Stomach (tissue), 8 donors: ENCODE measurements at regions not wholly inside any gene's neighbourhood (a gene's known extent, or its start where the extent isn't known, plus 50 kb on each side); places are given as distances from the start of the nearest gene placed in this dataset.

Experiments used
- DNase-seq, 2 donors: peaks; one replicate each; pipeline versions ENCODE4 v3.0.0 to v3.0.0-alpha.2; 2013 to 2019
- H3K27ac ChIP-seq, 5 donors: fragments of 200-600 bp in 4 of 5; sonication (generic) in 4 of 5; one replicate each; pipeline ENCODE4 v1.5.1; 2013 to 2019; ENCODE audit warnings: mild to moderate bottlenecking in 1 of 5, moderate library complexity in 1 of 5
- H3K27me3 ChIP-seq, 3 donors: fragments of 200-600 bp; sonication (generic); one replicate each; pipeline ENCODE4 v1.5.1; 2017 to 2019; ENCODE audit warnings: mixed run types in 1 of 3
- H3K36me3 ChIP-seq, 4 donors: fragments of 200-600 bp; sonication (generic); 1 replicate in 3 of 4; 2 replicates in 1 of 4; pipeline ENCODE4 v1.5.1; 2016 to 2019
- H3K4me1 ChIP-seq, 4 donors: fragments of 200-600 bp; sonication (generic); one replicate each; pipeline ENCODE4 v1.5.1; 2016 to 2019
- H3K4me3 ChIP-seq, 4 donors: fragments of 200-600 bp; sonication (generic) in 3 of 4; one replicate each; pipeline ENCODE4 v1.5.1; 2016 to 2019; ENCODE audit warnings: mild to moderate bottlenecking in 1 of 4
- H3K9me3 ChIP-seq, 4 donors: fragments of 200-600 bp; sonication (generic); one replicate each; pipeline ENCODE4 v1.5.1; 2016 to 2019
- CTCF ChIP-seq, 7 experiments: fragments of 450-650 bp in 4 of 7; fragments of 200-600 bp in 3 of 7; sonication (generic) in 3 of 7; IDR thresholded peaks; one replicate each; pipeline ENCODE4 v1.5.1; 2016 to 2019; ENCODE audit warnings: antibody characterized with exemption in 7 of 7, control low read depth in 2 of 7, mild to moderate bottlenecking in 1 of 7
- EP300 ChIP-seq: sonication (generic); formaldehyde crosslinking; IDR thresholded peaks from one replicate; pipeline ENCODE4 v1.6.1; 2017; ENCODE audit warnings: antibody characterized with exemption
- POLR2A ChIP-seq, 4 donors: fragments of 450-650 bp; IDR thresholded peaks; one replicate each; pipeline ENCODE4 v1.6.1; 2016; ENCODE audit warnings: antibody characterized with exemption in 4 of 4, control low read depth in 2 of 4, mild to moderate bottlenecking in 1 of 4, moderate library complexity in 1 of 4
- POLR2AphosphoS5 ChIP-seq, 3 donors: sonication (generic); formaldehyde crosslinking; IDR thresholded peaks; one replicate each; pipeline ENCODE4 v1.6.1; 2016; ENCODE audit warnings: antibody characterized with exemption in 3 of 3
- WGBS, 5 donors: extraction: QIAGEN DNeasy Blood & Tissue Kit in 3 of 5; methylation state at CpG; one replicate each; pipeline versions ENCODE4 v1.1.5 to v1.1.7; 2013 to 2018; 5-methylcytosine and 5-hydroxymethylcytosine counted together
- intact Hi-C: fragments of 100-400 bp; cut with DNase I; formaldehyde crosslinking; loops from one replicate; pipeline ENCODE4 v1.15.1; 2023; ENCODE audit warnings: low total_unique reads
- donor health status: healthy with polysubstance abuse.
- donor health status: Bipolar disorder and iron deficiency.
- donor health status: healthy.

GRCh38 chr19:31111741-31112140 is 237.5 kb downstream of the TSHZ3 start:
- Histone ChIP-seq H3K4me3 (no peak overlapping the region), H3K36me3 (no peaks in the 10 kb centered on the region), H3K9me3 (no peaks in the 10 kb centered on the region), H3K4me1 (no peaks in the 10 kb centered on the region), H3K27me3 (peaks cover 0 to 34% (median 0%) of the 10 kb centered on the region in 3 donors), H3K27ac (no peak overlapping the region)
- DNase-seq = no peak
- no peak for TF ChIP-seq POLR2AphosphoS5 (IDR thresholded peaks at IDR 0.05)
- TF ChIP-seq EP300 = no peak
- TF ChIP-seq CTCF (IDR thresholded peaks at IDR 0.05) = no peak
- TF ChIP-seq POLR2A (IDR thresholded peaks at IDR 0.05) = no peak
- WGBS, 5 donors = 64 to 84% (median 78%) methylated on average over 3 of the region's 3 CpGs
- intact Hi-C loops = no loop called here

- TF ChIP-seq POLR2AphosphoS5 (IDR thresholded peaks at IDR 0.05) (no peak), CTCF (IDR thresholded peaks at IDR 0.05) (no peak), EP300 (no peak), POLR2A (IDR thresholded peaks at IDR 0.05) (no peak)
- intact Hi-C loops = no loop called here
- Histone ChIP-seq H3K27me3 (peaks cover 0 to 34% (median 0%) of the 10 kb centered on the region in 3 donors), H3K4me1 (no peaks in the 10 kb centered on the region), H3K4me3 (no peak overlapping the region), H3K36me3 (no peaks in the 10 kb centered on the region), H3K27ac (no peak overlapping the region), H3K9me3 (no peaks in the 10 kb centered on the region)
- 51 to 66% (median 60%) methylated on average over 5 of the region's 5 CpGs for WGBS, 5 donors
- DNase-seq = no peak
Measured at GRCh38 chr19:31110336-31110735, 238.9 kb downstream of the TSHZ3 start.

GRCh38 chr19:31109636-31110035 is 239.6 kb downstream of the TSHZ3 start:
- TF ChIP-seq EP300 (no peak), POLR2AphosphoS5 (IDR thresholded peaks at IDR 0.05) (no peak), CTCF (IDR thresholded peaks at IDR 0.05) (no peak), POLR2A (IDR thresholded peaks at IDR 0.05) (no peak)
- Histone ChIP-seq H3K4me1 (no peaks in the 10 kb centered on the region), H3K27ac (no peak overlapping the region), H3K27me3 (peaks cover 0 to 34% (median 0%) of the 10 kb centered on the region in 3 donors), H3K4me3 (no peak overlapping the region), H3K36me3 (no peaks in the 10 kb centered on the region), H3K9me3 (no peaks in the 10 kb centered on the region)
- intact Hi-C loops = no loop called here
- no peak for DNase-seq
- 34 to 49% (median 41%) methylated on average over 2 of the region's 2 CpGs for WGBS, 5 donors

GRCh38 chr19:31107096-31107495 is 242.1 kb downstream of the TSHZ3 start:
- no peak overlapping the region for H3K27ac ChIP-seq
- DNase-seq = no peak
- no peaks in the 10 kb centered on the region for H3K36me3 ChIP-seq
- no peaks in the 10 kb centered on the region for H3K4me1 ChIP-seq
- 83 to 88% (median 86%) methylated on average over 5 to 8 of the region's 8 CpGs for WGBS, 5 donors
- intact Hi-C loops = no loop called here
- no peak overlapping the region for H3K4me3 ChIP-seq
- no peaks in the 10 kb centered on the region for H3K9me3 ChIP-seq
- no peak for TF ChIP-seq POLR2AphosphoS5 (IDR thresholded peaks at IDR 0.05)
- no peak for TF ChIP-seq EP300
- no peak for TF ChIP-seq CTCF (IDR thresholded peaks at IDR 0.05)
- no peak for TF ChIP-seq POLR2A (IDR thresholded peaks at IDR 0.05)
- H3K27me3 ChIP-seq = peaks cover 0 to 31% (median 0%) of the 10 kb centered on the region in 3 donors
